Cardiac fibroblast (primary cell): ENCODE measurements at regions not wholly inside any gene's neighbourhood (a gene's known extent, or its start where the extent isn't known, plus 50 kb on each side); places are given as distances from the start of the nearest gene placed in this dataset.

Experiments used
- DNase-seq, 2 donors: peaks; one replicate each; pipeline versions ENCODE4 v3.0.0 to v3.0.0-alpha.2; 2010; ENCODE audit warnings: low read depth in 2 of 2
- H3K4me3 ChIP-seq, 2 donors: replicated peaks in 1 of 2; 1 replicate in 1 of 2; 2 replicates in 1 of 2; pipeline ENCODE4 v1.5.1; 2011; ENCODE audit warnings: low read depth in 2 of 2, low read length in 2 of 2, mild to moderate bottlenecking in 2 of 2, moderate library complexity in 1 of 2
- TF ChIP-seq, protein P1 (sequence below): IDR thresholded peaks from one replicate; pipeline ENCODE4 v1.5.1; 2011; ENCODE audit warnings: low read depth, mild to moderate bottlenecking, low read length, inconsistent platforms

- H3K4me3 ChIP-seq: no peak overlapping the region
- TF ChIP-seq, protein P1, sequence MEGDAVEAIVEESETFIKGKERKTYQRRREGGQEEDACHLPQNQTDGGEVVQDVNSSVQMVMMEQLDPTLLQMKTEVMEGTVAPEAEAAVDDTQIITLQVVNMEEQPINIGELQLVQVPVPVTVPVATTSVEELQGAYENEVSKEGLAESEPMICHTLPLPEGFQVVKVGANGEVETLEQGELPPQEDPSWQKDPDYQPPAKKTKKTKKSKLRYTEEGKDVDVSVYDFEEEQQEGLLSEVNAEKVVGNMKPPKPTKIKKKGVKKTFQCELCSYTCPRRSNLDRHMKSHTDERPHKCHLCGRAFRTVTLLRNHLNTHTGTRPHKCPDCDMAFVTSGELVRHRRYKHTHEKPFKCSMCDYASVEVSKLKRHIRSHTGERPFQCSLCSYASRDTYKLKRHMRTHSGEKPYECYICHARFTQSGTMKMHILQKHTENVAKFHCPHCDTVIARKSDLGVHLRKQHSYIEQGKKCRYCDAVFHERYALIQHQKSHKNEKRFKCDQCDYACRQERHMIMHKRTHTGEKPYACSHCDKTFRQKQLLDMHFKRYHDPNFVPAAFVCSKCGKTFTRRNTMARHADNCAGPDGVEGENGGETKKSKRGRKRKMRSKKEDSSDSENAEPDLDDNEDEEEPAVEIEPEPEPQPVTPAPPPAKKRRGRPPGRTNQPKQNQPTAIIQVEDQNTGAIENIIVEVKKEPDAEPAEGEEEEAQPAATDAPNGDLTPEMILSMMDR: no peak
- DNase-seq: no peak
These were observed 710.0 kb downstream of the OTOL1 start for GRCh38 chr3:162206648-162207047.

DNA sequence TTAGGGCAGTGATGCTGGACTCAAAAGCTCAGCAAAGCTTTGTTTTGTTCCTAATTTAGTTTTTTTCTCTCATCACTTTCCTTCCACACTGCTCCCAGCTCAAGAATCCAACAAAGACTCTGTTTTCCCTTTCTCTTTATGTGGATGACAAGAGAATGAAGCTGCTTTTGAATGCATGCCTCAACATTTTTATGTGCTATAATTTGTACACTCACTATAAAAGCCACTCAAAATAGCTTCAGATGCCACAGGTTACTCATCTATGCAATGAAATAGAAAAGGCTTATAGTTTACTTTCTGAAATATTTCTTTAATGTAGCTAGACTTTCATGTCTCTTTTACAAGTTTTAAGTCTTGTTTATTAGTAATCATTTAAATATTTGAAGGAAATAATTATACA is 714.9 kb downstream of the OTOL1 start:
- TF ChIP-seq, protein P1: no peak
- no peak for DNase-seq
- H3K4me3 ChIP-seq: no peak overlapping the region

GRCh38 chr3:162213196-162213595 is 716.6 kb downstream of the OTOL1 start:
- no peak for DNase-seq
- TF ChIP-seq, protein P1: no peak
- no peak overlapping the region for H3K4me3 ChIP-seq

DNA sequence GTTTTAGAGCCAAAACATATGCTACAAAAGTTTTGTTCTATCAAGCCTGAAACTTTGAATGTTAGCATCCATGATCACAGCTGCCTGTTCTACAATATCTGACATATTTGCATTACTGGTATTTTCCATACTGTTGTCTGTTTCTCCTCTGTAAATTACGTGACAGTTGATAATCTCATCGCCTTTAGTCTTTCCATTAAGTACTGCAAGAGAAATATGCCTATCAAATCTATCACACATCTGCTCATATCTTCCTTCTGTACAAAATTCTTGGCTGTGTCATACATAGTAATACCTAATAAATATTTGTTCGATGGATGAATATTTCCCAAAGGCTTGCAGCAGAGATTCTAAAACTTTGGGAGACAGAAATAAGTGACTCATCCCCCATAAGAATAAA is 717.3 kb downstream of the OTOL1 start:
- no peak overlapping the region for H3K4me3 ChIP-seq
- TF ChIP-seq, protein P1: no peak
- DNase-seq: no peak

DNA sequence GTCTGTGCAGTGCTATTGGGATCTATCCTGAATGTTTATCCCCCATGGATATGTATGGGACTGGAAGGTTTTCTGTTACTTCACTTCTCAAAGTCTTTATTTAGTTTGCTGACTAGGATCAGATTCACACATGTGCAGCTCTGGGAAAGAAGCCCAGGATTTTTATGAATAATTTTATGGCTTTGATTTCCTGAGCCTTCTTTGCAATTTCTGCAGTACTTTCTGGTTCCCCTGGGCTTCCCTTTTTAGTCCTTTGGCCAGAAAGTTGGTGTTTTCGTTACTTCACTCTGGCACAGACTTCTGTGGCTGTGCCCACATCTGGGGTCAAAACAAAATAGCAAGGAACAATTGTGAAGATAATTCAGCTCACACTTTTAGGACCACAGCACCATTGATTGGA is 721.0 kb downstream of the OTOL1 start:
- no peak overlapping the region for H3K4me3 ChIP-seq
- TF ChIP-seq, protein P1: no peak
- DNase-seq: peak in 1 of 2 donors; percentile 22

DNA sequence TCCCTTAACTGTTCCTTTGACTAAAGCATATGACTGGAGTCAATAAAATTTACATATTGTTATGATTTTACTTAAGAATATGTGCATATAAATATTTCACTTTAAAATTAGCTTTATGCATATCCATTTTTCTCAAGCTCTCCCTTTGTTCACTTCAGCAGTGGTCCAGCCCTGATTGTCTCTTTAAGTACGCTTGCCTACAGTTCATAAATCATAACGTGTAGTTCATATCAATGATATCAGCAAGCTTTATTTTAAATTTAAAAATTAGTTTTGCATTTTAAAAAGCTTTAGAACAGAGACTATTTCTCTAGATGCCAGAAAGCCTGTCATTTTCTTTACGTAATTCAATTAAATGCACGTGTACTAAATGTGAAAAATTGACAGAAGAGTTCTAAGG is 721.9 kb downstream of the OTOL1 start:
- no peak overlapping the region for H3K4me3 ChIP-seq
- TF ChIP-seq, protein P1: no peak
- DNase-seq: no peak

- DNase-seq: peak; percentile 21 to 65
- no peak overlapping the region for H3K4me3 ChIP-seq
- TF ChIP-seq, protein P1: no peak
These were observed 728.1 kb downstream of the OTOL1 start for GRCh38 chr3:162224746-162225145.
